Activated CD8-positive, alpha-beta memory T cell treated with anti-CD3 and anti-CD28 coated beads for 24 hours (primary cell): ENCODE measurements at regions not wholly inside any gene's neighbourhood (a gene's known extent, or its start where the extent isn't known, plus 50 kb on each side); places are given as distances from the start of the nearest gene placed in this dataset.

Experiments used
- DNase-seq: peaks from one replicate; pipeline ENCODE4 v3.0.0-alpha.2; 2020

DNA sequence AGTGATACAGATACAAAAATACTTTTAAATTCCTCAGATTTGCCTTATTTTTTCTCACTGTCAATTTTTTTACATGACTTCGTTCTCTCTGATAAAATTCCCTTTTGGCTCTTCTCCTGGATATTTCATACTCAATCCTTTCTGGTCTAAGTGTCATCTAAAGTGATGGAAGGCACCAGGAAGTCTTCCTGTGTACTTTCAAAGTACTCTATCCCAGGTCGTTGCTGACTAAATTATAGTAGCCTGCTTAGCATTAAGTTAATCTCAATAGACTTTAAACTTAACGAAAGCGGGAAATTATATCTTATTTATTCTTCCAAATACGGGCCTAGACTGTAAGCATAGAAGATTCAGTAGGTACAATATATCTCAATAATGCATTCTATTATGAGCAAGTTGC lies 67.8 kb downstream of the CASP12 start:
- no peak for DNase-seq

- no peak for DNase-seq
Observed at GRCh38 chr11:104830080-104830479, 68.2 kb downstream of the CASP12 start.

DNA sequence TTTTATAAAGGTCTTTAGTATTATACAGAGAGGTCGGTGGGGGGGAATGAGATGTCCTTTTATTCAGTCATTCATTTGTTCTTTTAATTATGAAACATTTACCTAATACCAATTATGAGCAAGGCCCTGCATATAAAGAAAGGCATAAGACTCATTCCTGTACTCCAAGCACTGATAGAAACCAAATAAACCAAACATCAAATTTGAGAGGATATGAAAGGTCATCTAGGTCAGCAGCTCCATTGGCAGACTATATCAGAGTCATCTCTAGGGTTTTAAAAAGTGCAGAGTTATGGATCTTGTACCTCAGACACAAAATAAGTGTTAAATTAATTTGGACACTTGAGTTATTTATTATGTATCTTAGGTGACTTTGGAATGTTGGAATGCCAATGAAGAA lies 71.5 kb downstream of the CASP12 start:
- no peak for DNase-seq

DNA sequence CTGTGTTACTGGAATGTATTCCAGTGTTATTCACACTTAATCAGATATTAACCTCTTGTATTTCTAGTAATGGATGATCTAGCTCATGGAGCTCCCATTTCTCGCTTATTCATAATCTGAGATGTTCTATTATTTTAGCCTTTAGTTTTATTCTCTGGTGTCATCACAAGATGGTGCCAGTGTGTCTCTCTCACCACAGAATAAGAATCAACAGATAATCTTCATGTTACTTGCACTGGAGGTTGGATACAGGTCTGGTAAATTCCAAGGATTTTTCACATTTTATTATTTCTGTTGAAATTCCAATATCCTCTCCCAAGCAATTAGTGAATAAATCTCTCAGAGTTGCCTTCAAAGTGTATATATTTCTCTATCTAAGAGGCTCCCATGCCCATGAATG lies 74.6 kb downstream of the CASP12 start:
- DNase-seq, result no peak

DNA sequence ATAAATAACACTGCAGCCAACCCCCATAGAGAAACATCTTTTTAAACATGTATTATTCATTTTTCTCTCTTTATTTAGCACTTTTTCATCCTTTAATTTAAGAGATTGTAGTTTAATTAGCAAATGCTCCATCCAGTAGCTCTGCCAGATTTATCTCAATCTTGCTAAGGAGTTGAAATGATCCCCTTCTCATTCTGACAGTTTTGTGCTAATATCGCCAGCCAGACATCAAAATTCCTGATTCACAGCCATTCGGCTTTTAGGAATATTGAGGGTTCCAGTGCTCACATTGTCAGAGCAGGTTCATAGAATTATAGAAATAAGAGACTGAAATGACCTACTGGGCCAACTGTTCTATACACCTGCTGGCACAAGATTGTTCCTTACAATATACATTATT lies 77.8 kb downstream of the CASP12 start:
- no peak for DNase-seq

DNA sequence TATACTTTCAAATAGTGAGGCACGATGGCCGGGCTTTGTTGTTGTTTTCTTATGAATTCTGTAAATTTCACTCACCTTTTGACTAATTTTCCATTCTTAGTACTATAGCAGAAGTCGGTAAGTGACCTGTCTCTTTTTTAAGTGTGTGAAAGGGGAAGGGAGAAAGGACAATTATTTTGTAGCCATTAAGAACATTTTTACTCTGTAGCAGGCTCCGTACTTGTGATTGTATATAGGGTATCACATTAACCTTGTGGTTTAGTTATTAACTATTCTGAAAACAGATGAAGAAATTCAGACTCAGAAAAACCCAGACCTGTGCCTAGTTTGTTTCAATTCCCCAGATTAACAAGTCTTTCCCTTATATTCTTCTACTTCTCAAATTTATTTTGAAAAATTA lies 78.7 kb downstream of the CASP12 start:
- no peak for DNase-seq

DNA sequence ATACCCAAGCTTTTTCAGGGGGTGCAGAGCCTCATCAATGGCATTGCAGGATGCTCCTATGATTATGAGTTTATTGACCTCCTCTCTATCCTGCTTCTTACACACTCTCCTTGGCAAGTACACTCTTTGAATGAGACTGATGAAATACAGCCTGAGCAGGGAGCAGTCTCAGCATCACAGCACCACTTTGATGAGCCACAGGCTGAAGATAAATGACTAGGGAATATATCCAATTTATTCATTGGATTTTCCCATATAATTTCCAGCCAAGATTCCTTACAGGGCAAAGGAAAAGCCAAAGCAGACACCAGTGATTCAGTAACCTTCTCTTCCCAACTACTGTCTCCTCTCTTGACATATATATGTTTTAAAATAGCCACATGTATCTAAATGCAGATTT lies 79.2 kb downstream of the CASP12 start:
- no peak for DNase-seq

- DNase-seq, result no peak
Observed at GRCh38 chr11:104817973-104818372, 80.3 kb downstream of the CASP12 start.

DNA sequence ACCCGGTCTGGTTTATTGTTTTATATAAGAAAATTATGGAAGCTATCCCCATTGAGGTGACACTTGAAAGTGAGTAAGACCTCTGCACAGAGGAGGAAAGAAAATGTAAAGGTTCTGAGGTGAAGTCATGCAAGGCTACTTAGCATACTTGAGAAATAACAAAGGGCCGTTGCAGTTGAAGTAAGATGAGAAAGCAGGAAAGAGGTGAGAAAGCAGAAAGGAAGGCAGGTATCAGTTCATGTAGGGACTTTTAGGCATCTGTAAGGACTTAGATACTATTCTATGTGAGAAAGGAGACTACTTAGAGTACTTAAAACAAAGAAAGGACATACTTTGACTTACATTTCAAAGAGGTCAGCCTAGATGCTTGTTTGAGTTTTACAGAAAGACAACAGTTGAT lies 84.7 kb downstream of the CASP12 start:
- no peak for DNase-seq

DNA sequence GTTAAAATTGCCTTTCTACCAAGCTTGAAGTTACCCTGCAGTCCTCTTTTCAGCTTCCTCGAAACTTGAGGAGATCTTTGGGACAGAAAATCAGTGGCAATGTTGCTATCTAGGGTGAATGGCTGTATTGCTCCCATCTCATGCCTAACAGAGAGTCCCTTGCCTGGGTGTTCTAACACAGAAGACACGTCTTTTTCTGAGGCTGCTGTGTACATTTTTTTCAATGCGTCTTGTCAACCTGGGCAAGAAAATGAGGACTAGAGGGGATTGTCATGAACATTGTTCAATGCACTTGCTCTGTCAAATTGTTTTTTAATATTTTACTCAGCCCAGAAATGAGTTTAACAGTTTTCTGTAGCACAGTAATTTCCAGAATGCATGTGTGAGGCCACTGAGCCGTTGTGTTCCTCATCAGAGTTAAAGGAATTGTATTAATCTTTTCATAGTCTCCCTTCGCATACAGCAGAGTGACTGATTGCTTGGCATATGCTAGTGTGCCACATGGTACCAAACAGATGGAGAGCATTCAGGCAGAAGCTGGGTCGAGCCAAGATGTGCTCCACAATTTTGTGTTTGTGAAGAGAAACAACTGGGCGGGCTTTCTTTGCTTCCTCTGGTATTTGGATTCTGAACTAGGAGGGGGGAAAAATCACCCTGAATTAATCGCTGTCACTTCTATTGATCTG lies 86.0 kb downstream of the CASP12 start:
- DNase-seq, result no peak

GRCh38 chr11:104803776-104804175 lies 94.5 kb downstream of the CASP12 start:
- DNase-seq, result no peak

DNA sequence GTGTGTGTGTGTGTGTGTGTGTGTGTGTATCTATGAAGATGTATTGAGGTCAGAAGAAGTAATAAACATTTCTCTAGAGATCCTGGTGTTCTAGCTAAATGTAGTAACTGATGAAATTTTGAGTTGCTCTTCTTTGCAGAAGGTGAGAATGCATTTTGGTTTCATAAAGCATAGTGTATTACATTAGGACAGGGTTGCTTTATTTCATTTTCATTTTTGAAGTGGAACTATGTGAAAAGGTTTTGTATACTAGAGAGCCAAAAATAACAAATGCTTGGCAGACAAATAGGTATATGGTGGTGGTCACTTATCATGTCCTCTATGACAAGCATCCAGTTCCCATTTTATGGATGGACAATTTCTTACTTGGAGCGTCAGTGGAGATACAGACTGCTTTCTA lies 99.0 kb downstream of the CASP12 start:
- no peak for DNase-seq

- no peak for DNase-seq
Observed at GRCh38 chr11:104798789-104799188, 99.5 kb downstream of the CASP12 start.

DNA sequence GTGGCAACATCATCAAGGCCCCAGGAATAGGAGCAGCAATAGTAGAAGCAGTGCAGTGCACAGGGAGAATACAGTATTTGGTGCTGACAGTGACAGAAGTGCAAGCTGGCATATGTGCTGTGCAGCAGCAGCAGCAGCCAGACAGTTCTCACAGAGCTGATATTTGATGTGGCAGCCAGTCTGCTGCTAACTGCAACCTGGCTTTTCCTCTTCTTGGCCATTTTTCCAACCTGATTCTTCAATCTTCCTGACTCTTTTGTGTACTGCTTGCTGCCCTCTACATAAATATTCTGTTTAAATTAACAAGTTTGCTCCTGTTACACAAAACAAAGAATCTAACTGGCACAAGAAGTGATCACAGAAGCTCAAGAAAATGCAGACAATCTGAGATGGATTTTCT lies 102.0 kb downstream of the CASP12 start:
- DNase-seq, result no peak

DNA sequence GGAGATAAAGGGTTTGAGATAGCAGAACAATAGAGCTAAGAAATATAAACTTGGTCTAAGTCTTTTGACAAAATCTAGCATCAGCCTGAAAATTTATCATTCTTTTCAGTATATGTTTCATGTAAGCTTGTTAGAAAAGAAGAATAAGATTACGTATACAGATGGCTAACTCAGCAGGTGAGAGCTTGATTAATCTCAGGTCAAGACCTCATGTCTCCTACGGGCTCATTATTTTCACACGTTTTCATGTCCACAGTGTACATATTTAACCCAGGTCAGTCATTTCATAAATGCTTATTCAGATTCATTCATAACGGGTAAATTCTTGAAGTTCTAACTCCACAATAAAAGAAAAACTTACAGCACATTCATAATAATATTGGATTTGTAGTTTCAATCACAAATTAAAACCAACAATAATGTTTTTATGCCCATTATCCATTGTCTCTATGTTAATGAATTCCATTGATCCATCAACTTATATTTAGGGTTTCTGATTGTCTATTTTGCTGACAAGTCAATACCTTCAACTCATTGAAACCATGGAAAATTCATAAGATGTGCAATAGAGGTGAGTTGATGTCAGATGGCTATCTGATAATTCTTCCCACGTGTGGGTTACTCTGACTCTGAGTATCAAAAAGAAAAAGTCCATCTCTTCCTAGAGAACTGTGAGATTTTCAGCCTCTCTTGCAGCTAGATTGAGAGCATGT lies 102.6 kb downstream of the CASP12 start:
- DNase-seq, result no peak

GRCh38 chr11:104792861-104793260 lies 105.4 kb downstream of the CASP12 start:
- DNase-seq, result no peak

DNA sequence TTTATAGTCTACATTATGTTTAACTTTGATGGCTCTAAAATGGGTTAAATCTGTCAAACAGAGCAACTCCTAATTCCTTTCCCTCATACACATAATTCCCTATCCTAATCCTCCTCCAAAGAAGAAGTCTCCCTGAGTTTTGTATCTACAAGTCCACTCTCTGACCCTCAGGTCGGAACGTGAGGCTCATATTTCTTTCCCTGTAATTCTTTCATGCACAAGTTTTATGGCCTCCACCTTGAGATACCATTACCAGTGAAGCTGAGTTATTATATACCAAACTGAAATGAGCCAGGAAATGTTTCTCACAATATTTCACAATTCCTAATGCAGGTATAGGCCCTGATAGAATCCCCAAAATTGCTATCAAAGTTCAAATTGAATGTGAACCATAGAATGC lies 106.4 kb downstream of the CASP12 start:
- DNase-seq, result no peak

- DNase-seq, result no peak
Observed at GRCh38 chr11:104784684-104785460, 113.4 kb downstream of the CASP12 start.

DNA sequence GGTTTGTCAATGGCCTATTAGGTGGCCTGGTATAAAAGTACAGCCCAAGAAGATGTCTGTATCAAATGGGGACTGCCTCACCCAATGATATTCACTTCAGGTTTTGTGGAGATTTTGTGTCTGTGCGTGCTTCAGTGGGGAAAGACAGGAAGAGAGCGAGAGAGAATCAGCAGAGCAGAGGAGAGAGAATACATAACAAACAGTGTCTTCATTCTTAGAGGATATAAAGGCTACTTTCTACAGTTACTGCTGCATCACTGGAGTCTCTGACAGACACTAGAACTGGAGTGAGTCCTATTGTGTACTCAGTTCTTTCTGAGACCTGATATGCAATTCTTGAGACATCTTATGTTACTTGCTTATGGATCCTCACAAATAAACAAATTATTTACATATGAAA lies 115.0 kb downstream of the CASP12 start:
- DNase-seq, result no peak

DNA sequence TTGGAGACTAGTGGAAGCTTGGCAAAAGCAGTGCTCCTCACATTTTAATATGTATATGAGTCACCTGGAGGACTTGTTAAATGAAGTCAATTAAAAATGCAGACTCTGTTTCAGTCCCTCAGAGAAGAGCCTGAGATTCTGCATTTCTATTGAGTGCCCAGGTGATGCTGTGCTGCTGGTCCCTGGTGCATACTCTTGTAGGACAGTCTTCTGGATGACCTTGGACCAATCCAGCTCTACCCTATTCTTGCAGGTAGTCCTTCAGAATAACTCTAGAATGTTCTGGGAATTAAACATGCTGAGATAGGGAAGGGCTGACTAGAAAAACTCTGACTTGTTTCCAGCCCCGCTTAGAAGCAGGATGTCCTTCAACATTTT lies 115.9 kb downstream of the CASP12 start:
- DNase-seq, result no peak

DNA sequence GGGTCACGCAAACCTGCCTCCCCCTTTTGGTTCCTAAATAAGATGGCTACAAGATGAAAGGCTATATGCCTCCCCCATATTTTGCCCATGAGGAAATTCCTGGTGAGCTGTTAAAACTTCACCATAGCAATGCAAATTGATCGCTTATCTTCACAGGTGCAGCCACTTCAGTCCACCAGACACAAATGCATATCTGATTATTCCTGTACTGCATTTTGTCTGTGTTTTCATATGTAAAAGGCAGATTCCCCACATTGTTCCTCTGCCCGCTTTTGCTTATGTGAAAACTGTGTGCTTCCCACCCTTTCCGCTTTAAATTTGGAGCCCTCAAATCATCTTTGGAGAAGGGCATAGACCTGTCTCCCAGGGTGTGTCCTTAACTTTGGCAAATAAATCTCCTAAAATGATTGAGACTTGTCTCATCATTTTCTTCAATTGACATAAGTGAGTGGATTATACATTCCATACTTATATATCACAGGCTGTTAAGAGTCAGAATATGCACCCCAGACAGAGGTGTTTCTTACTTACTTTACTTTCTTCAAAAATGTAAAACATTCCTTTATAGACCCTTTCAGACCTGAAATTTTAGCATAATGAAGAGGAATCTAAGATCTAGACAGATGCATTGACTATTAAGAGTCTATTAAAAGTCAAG lies 116.4 kb downstream of the CASP12 start:
- no peak for DNase-seq

- no peak for DNase-seq
Observed at GRCh38 chr11:104781037-104781436, 117.2 kb downstream of the CASP12 start.

DNA sequence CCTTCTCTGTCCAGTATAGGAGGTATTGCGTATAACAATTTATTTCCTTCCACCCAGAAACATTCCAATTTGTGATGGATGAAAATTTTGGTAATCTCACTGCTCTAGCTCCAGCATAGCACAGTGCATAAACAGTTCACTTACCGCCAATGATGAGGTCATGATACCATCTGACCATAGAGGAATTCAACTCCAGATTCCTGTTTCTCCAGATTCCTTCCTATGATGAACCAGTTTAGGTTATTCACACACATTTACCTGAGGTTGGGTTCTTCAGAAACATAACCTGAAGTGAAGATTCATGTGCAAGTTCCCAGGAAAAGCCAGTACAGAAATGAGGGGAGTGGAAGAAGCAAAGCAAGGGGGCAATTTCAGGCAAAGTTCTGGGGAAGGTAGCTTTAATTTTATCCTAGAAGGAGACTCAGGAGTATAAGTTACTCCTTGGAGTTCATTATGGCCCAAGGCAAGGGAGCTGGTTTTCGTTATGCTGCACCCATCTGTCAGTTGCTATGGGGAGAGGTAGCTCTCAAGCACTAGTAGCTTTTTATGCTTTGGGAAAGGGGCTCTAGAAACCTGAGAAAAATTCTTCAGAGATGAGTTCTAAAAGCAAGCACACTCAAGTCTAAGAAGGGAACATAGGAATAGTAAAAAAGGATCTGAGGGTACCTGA lies 121.6 kb downstream of the CASP12 start:
- no peak for DNase-seq
